Neutrophil (primary cell): ENCODE measurements at regions not wholly inside any gene's neighbourhood (a gene's known extent, or its start where the extent isn't known, plus 50 kb on each side); places are given as distances from the start of the nearest gene placed in this dataset.

Experiments used
- H3K27ac ChIP-seq: fragments of 200-600 bp; sonication (generic); 2 replicates; pipeline ENCODE4 v1.5.1; 2016; ENCODE audit warnings: mild to moderate bottlenecking, moderate library complexity
- H3K27me3 ChIP-seq: fragments of 200-600 bp; sonication (generic); 2 replicates; pipeline ENCODE4 v1.6.0; 2016; ENCODE audit warnings: mild to moderate bottlenecking
- H3K36me3 ChIP-seq: fragments of 200-600 bp; sonication (generic); 2 replicates; pipeline ENCODE4 v1.5.1; 2017
- H3K4me1 ChIP-seq, 2 experiments: fragments of 200-600 bp in 1 of 2; sonication (generic) in 1 of 2; 1 replicate in 1 of 2; 2 replicates in 1 of 2; pipeline versions ENCODE4 v1.5.1 to v1.6.1; 2013 to 2016; ENCODE audit warnings: low read depth in 1 of 2, low read length in 1 of 2, mild to moderate bottlenecking in 1 of 2, moderate library complexity in 1 of 2; ENCODE audit not compliant: control insufficient read depth in 1 of 2, insufficient read depth in 1 of 2
- H3K4me3 ChIP-seq, 2 experiments: fragments of 200-600 bp in 1 of 2; sonication (generic) in 1 of 2; 1 replicate in 1 of 2; 2 replicates in 1 of 2; pipeline ENCODE4 v1.5.1; 2013 to 2016; ENCODE audit warnings: low read depth in 1 of 2, low read length in 1 of 2, mild to moderate bottlenecking in 1 of 2, moderate library complexity in 1 of 2
- H3K9me3 ChIP-seq: fragments of 200-600 bp; sonication (generic); 2 replicates; pipeline ENCODE4 v1.5.1; 2016
- TF ChIP-seq, protein P1 (sequence below): fragments of 200-600 bp; sonication (generic); IDR thresholded peaks from 2 replicates; pipeline ENCODE4 v1.5.1; 2016; ENCODE audit warnings: antibody characterized with exemption

DNA sequence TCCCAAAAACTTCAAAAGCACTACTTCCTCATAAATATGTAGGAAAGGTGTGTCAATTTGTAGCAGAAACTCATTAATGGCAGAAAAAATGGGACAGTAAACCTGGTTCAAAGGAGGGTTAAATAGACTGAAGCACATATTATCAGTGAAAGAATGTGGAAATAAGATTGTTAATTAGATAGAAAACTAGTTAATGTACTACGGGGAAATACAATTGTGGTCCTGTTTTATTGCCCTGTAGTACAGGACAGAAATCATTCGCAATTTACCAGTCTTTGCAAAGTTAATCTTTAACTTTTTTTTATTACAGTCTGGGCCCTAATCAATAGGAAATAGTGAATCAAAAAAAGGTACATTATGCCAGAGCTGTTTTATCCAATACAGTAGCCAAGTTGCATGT lies 82.0 kb upstream of the PAK5 start:
- Histone ChIP-seq H3K4me1 (no peaks in the 10 kb centered on the region), H3K36me3 (no peaks in the 10 kb centered on the region), H3K9me3 (no peaks in the 10 kb centered on the region), H3K27ac (no peak overlapping the region), H3K4me3 (no peak overlapping the region), H3K27me3 (no peaks in the 10 kb centered on the region)
- TF ChIP-seq, protein P1, sequence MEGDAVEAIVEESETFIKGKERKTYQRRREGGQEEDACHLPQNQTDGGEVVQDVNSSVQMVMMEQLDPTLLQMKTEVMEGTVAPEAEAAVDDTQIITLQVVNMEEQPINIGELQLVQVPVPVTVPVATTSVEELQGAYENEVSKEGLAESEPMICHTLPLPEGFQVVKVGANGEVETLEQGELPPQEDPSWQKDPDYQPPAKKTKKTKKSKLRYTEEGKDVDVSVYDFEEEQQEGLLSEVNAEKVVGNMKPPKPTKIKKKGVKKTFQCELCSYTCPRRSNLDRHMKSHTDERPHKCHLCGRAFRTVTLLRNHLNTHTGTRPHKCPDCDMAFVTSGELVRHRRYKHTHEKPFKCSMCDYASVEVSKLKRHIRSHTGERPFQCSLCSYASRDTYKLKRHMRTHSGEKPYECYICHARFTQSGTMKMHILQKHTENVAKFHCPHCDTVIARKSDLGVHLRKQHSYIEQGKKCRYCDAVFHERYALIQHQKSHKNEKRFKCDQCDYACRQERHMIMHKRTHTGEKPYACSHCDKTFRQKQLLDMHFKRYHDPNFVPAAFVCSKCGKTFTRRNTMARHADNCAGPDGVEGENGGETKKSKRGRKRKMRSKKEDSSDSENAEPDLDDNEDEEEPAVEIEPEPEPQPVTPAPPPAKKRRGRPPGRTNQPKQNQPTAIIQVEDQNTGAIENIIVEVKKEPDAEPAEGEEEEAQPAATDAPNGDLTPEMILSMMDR = no peak

DNA sequence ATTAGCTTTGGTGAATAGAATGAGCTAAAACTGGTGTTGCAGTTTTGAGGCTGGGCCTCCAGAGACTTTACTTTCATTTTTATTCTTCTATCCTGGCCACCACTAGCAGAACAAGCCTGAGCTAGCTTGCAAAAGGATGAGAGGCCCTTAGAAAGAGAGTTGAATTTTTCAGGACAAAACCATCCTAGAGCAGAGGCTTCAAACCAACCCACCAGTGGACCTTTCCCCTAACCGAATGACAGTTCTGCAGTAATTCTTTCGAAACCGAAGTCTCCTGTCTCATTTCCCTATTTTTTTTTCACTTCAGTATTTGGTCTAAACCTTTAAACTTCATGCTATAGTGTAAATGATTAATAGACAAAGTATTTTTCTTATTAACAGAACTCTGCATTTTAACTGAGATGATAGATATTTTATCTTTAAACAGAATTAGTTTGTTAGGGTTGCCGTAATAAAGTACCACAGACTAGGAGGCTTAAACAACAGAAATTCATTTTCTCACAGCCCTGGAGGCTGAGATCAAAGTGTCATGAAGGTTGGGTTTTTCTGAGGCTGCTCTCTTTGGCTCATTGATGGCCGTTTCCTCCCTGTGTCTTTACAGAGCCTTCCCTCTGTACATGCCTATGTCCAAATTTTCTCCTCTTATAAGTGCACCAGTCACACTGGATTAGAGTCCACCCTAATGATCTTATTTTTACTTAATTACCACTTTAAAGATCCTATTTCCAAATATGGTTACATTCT lies 80.6 kb upstream of the PAK5 start:
- TF ChIP-seq, protein P1 = no peak
- no peaks in the 10 kb centered on the region for H3K9me3 ChIP-seq

DNA sequence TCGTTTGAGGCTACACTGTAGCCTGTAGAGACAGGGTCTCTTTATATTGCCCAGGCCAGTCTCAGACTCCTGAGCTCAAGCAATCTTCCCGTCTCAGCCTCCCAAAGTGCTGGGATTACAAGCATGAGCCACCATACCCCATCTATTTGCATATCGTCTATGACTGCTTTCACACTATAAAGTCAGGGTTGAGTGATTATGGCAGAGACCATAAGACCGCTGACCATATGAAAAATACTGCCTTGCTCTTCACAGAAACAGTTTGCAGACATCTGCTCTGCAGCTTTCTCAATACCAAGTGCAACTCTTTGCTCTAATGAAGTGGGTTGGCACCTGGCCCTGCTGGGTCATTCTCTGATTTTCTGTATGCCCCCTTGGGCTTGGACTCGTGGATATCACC lies 79.5 kb upstream of the PAK5 start:
- H3K4me1 ChIP-seq = no peaks in the 10 kb centered on the region
- H3K27me3 ChIP-seq = peaks cover under 1% of the 10 kb centered on the region
- H3K36me3 ChIP-seq = no peaks in the 10 kb centered on the region
- no peaks in the 10 kb centered on the region for H3K9me3 ChIP-seq
- no peak overlapping the region for H3K27ac ChIP-seq
- no peak overlapping the region for H3K4me3 ChIP-seq
- TF ChIP-seq, protein P1 = no peak

More for the DNA sequence above, 80.6 kb upstream of the PAK5 start:
- H3K27ac ChIP-seq = no peak overlapping the region
- no peaks in the 10 kb centered on the region for H3K27me3 ChIP-seq
- no peaks in the 10 kb centered on the region for H3K4me1 ChIP-seq
- no peak overlapping the region for H3K4me3 ChIP-seq
- H3K36me3 ChIP-seq = no peaks in the 10 kb centered on the region

DNA sequence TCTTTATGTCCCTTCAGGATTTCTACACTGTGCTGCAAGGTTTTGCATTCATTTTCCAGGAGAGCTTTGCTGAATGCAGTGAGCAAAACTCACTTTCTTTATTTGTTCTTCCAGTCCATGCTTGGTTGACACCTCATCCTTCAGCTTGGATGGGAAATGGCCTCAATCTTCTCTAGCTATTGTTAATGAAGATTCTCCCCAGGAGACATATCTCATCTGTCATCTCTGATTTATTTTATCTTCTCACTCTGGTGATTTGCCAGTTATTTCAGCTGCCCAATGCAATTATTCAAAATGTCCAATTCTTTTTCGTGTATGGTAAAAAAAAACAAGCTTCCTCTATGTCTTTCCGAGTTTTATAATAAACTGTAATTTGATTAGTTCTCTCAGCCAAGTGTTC lies 77.9 kb upstream of the PAK5 start:
- H3K27me3 ChIP-seq = peaks cover 10% of the 10 kb centered on the region
- H3K4me3 ChIP-seq = no peak overlapping the region
- TF ChIP-seq, protein P1 = no peak
- H3K36me3 ChIP-seq = no peaks in the 10 kb centered on the region
- H3K9me3 ChIP-seq = no peaks in the 10 kb centered on the region
- H3K27ac ChIP-seq = no peak overlapping the region
- H3K4me1 ChIP-seq = no peaks in the 10 kb centered on the region

DNA sequence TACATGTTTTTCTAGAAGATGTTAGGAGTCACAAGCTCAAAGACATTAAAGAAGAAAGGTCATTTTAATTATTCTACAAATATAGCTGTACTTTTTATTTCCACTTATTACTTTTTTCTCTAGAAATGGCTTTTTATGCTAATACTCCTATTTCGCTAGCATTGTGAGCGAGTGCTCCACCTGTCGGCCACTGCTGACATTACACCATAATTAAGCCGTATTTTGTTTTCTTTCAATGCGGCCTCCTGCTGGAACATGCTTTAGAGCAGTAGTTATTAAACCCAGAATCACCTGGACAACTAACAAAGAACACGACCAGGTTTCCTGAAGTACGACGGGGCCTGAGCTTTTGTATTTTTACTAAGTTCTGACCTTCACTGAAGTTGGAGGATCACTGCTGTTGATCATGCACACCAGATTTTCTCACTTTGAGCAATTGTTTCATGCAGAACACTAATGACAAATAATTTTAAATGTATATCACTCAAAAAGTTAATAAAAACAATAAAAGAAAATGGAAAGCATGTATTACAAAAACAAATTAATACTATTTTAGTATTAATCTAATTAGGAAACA lies 74.1 kb upstream of the PAK5 start:
- Histone ChIP-seq H3K36me3 (no peaks in the 10 kb centered on the region), H3K27ac (no peak overlapping the region), H3K9me3 (no peaks in the 10 kb centered on the region), H3K4me3 (no peak overlapping the region), H3K27me3 (peaks cover 15% of the 10 kb centered on the region), H3K4me1 (no peaks in the 10 kb centered on the region)
- TF ChIP-seq, protein P1 = peak; percentile 75
